Parathyroid adenoma (tissue), 2 donors: ENCODE measurements at regions not wholly inside any gene's neighbourhood (a gene's known extent, or its start where the extent isn't known, plus 50 kb on each side); places are given as distances from the start of the nearest gene placed in this dataset.

ENCODE experiments used
- H2AFZ ChIP-seq: fragments of 300-600 bp; sonication (generic); one replicate; pipeline ENCODE4 v1.7.0; 2017; ENCODE audit warnings: antibody characterized with exemption, mild to moderate bottlenecking
- H3K27ac ChIP-seq: fragments of 300-600 bp; sonication (generic); one replicate; pipeline ENCODE4 v1.7.0; 2017
- H3K27me3 ChIP-seq: fragments of 300-600 bp; sonication (generic); one replicate; pipeline ENCODE4 v1.7.0; 2017; ENCODE audit warnings: low read length; ENCODE audit not compliant: control insufficient read depth, insufficient read depth
- H3K36me3 ChIP-seq: fragments of 300-600 bp; sonication (generic); one replicate; pipeline ENCODE4 v1.7.0; 2017; ENCODE audit warnings: low read length; ENCODE audit not compliant: control insufficient read depth, insufficient read depth
- H3K4me1 ChIP-seq: fragments of 300-600 bp; sonication (generic); one replicate; pipeline ENCODE4 v1.7.0; 2017; ENCODE audit warnings: control low read depth
- H3K4me2 ChIP-seq: fragments of 300-600 bp; sonication (generic); one replicate; pipeline ENCODE4 v1.7.0; 2017; ENCODE audit warnings: low read length
- H3K4me3 ChIP-seq: fragments of 300-600 bp; sonication (generic); one replicate; pipeline ENCODE4 v1.7.0; 2017; ENCODE audit warnings: low read depth, low read length
- H3K79me2 ChIP-seq: fragments of 300-600 bp; sonication (generic); one replicate; pipeline ENCODE4 v1.7.0; 2017; ENCODE audit warnings: control low read depth
- H3K9ac ChIP-seq: fragments of 300-600 bp; sonication (generic); one replicate; pipeline ENCODE4 v1.7.0; 2017; ENCODE audit warnings: mild to moderate bottlenecking
- H3K9me3 ChIP-seq: fragments of 300-600 bp; sonication (generic); one replicate; pipeline ENCODE4 v1.7.0; 2017; ENCODE audit warnings: low read length; ENCODE audit not compliant: control insufficient read depth
- TF ChIP-seq, protein P1 (sequence below): fragments of 300-600 bp; sonication (generic); IDR thresholded peaks from one replicate; pipeline ENCODE4 v1.7.0; 2017; ENCODE audit warnings: antibody characterized with exemption, mild to moderate bottlenecking
- donor health status: primary hyperparathyroidism.

DNA sequence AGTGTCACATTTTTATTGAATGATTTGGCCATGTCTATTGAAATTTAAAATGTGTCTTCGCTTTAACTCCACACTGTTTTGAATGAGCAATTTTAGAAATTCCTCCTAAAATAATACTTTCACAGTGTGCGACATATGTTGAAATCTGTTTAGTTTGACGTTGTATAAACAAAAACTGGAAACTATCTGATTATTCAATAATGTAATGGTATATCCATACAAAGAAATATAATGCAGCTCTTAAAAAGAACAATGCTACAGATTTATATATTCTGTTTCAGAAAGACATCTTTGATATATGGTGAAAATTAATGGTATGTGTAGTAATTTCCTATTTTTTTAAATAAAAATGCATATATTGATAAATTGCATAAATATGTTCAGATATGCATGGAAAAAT, 268.7 kb upstream of the SORL1-AS1 start:
- Histone ChIP-seq H3K27ac (no peak overlapping the region), H3K79me2 (no peaks in the 10 kb centered on the region), H3K4me2 (no peak overlapping the region), H3K27me3 (no peaks in the 10 kb centered on the region), H3K36me3 (no peaks in the 10 kb centered on the region), H3K4me3 (no peak overlapping the region), H3K4me1 (no peaks in the 10 kb centered on the region), H3K9me3 (no peaks in the 10 kb centered on the region), H2AFZ (no peak overlapping the region), H3K9ac (no peak overlapping the region)
- TF ChIP-seq, protein P1, sequence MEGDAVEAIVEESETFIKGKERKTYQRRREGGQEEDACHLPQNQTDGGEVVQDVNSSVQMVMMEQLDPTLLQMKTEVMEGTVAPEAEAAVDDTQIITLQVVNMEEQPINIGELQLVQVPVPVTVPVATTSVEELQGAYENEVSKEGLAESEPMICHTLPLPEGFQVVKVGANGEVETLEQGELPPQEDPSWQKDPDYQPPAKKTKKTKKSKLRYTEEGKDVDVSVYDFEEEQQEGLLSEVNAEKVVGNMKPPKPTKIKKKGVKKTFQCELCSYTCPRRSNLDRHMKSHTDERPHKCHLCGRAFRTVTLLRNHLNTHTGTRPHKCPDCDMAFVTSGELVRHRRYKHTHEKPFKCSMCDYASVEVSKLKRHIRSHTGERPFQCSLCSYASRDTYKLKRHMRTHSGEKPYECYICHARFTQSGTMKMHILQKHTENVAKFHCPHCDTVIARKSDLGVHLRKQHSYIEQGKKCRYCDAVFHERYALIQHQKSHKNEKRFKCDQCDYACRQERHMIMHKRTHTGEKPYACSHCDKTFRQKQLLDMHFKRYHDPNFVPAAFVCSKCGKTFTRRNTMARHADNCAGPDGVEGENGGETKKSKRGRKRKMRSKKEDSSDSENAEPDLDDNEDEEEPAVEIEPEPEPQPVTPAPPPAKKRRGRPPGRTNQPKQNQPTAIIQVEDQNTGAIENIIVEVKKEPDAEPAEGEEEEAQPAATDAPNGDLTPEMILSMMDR = no peak

DNA sequence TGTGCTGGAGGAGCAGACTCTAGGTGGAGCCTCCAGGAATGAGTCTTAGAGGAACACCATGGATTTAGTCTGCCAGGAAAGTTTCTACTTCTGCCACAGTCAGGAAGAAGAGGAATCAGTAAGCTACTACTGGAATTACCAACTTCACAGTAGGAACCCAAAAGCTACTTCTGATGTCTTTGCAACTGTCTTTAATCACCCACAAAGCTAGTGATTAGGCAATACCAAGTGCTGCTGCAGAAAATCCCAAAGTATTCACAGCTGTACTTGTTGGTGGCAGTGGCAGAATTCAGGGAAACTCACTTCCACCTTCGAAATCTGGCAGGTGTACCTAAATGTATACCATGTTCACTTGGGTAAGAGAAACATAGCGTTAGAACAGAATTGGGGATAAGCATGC, 264.5 kb upstream of the SORL1-AS1 start:
- Histone ChIP-seq H3K27ac (no peak overlapping the region), H3K9ac (no peak overlapping the region), H3K27me3 (no peaks in the 10 kb centered on the region), H3K36me3 (no peaks in the 10 kb centered on the region), H3K4me2 (no peak overlapping the region), H3K9me3 (no peaks in the 10 kb centered on the region), H3K4me3 (no peak overlapping the region), H2AFZ (no peak overlapping the region), H3K79me2 (no peaks in the 10 kb centered on the region), H3K4me1 (no peaks in the 10 kb centered on the region)
- TF ChIP-seq, protein P1 = no peak

DNA sequence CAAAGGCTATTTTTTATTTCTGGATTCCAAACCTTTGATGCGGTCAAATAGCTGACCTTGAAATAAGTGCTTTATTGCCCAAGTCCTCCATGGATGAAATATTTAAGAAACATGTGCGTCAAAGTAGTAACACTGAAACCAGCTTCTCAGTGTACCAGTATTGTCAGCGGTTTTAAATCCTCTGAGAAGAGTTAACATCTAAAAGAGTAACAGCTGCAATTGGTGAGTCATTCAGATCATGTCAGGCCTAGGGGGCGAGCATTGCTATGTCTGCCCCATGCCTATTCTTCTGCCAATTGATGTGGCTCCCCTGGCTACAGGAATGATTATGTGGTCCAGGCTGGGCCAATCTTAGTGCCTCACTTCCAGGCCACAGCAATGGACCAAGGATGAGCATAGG, 263.3 kb upstream of the SORL1-AS1 start:
- Histone ChIP-seq H3K4me3 (no peak overlapping the region), H3K36me3 (no peaks in the 10 kb centered on the region), H2AFZ (no peak overlapping the region), H3K79me2 (no peaks in the 10 kb centered on the region), H3K9ac (no peak overlapping the region), H3K4me2 (no peak overlapping the region), H3K9me3 (no peaks in the 10 kb centered on the region), H3K4me1 (no peaks in the 10 kb centered on the region), H3K27me3 (no peaks in the 10 kb centered on the region), H3K27ac (no peak overlapping the region)
- TF ChIP-seq, protein P1 = no peak

DNA sequence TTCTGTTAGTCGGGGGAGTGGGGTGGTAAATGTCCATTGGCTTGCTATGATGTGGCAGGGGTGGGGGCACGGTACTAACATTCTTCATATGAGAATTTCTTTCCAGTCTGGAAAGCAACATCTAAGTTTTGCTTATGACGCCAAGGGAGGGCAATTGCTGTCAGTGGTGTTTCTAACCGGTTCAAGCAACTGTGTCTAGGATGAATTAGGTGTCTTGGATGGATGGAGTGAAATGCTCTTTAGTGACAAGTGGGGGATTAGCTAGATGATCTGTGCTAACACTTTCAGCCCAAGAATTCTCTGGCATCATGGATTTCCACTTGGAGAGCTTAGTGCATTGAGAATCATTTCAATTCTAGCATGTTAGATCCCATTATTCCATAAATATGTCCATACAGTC, 262.6 kb upstream of the SORL1-AS1 start:
- Histone ChIP-seq H3K4me3 (no peak overlapping the region), H3K9me3 (no peaks in the 10 kb centered on the region), H3K27me3 (no peaks in the 10 kb centered on the region), H3K9ac (no peak overlapping the region), H3K36me3 (no peaks in the 10 kb centered on the region), H3K27ac (no peak overlapping the region), H3K4me2 (no peak overlapping the region), H3K79me2 (no peaks in the 10 kb centered on the region), H3K4me1 (no peaks in the 10 kb centered on the region), H2AFZ (no peak overlapping the region)
- TF ChIP-seq, protein P1 = no peak

DNA sequence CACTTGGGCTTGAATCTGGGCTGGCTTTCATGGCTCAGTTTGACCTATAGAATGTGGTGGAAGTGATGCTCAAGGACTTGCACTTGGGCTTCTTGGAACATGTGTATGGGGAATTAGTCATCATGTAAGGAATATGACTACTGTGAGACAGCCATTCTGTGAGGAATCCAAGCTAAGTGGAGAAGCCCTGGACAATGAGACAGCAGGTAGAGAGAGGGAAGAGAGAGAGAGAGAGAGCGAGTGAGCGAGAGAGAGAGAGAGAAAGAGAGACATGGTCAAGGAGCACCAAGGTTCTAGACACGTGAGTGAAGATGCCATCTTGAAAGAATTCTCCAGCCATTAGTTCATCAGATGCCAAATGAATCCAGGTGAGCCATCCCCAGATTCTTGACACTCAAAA, 261.6 kb upstream of the SORL1-AS1 start:
- H3K9ac ChIP-seq = no peak overlapping the region
- H2AFZ ChIP-seq = no peak overlapping the region
- no peaks in the 10 kb centered on the region for H3K27me3 ChIP-seq
- H3K27ac ChIP-seq = no peak overlapping the region
- no peaks in the 10 kb centered on the region for H3K36me3 ChIP-seq
- TF ChIP-seq, protein P1 = no peak
- no peak overlapping the region for H3K4me3 ChIP-seq
- no peaks in the 10 kb centered on the region for H3K9me3 ChIP-seq
- H3K79me2 ChIP-seq = no peaks in the 10 kb centered on the region
- H3K4me2 ChIP-seq = no peak overlapping the region
- no peaks in the 10 kb centered on the region for H3K4me1 ChIP-seq
